Fibroblast of the conjunctiva (primary cell): ENCODE measurements at regions not wholly inside any gene's neighbourhood (a gene's known extent, or its start where the extent isn't known, plus 50 kb on each side); places are given as distances from the start of the nearest gene placed in this dataset.
"Not testable (repeated sequence)": the region's sequence is repeated elsewhere in the genome, so short reads cannot be mapped to it uniquely, and the experiment has no call there.

Experiments
- DNase-seq: peaks from one replicate; pipeline ENCODE4 v3.0.0-alpha.2; 2010; ENCODE audit warnings: low read depth

DNA sequence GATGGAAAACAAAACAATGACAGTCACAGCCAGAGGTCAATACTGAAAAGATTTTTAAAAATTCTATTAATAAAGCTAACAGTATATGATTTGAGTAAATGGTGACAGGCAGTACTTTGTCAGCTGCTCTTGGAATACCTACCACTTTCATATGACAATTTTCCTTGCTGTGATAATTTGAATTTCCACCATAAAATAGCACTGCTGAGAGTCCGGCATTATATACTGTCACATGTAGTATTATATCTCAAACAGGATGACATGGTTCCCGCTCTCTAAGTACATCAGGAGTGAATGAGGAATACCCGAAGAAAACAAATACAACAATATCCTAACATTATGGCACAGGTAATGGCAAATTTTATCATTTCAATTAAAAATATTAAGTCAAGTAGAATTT lies 146.8 kb upstream of the TMPRSS15 start:
- no peak for DNase-seq

DNA sequence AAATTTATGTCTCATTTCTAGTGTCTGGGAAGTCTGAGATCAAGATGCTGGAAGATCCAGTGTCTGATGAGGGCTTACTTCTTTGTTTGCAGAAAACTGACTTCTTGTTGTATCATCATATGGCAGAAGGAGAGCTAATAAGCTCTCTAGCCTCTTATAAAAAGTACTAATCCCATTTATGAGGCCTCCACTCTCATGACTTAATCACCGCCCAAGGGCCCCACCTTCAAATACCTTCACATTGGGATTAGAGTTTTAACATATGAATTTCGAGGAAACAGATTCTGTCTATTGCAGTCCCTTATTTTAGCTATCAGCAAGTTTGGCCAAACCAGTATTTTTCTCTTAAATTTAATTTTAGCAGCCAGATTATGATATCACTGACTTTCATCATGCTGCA lies 150.2 kb upstream of the TMPRSS15 start:
- no peak for DNase-seq

DNA sequence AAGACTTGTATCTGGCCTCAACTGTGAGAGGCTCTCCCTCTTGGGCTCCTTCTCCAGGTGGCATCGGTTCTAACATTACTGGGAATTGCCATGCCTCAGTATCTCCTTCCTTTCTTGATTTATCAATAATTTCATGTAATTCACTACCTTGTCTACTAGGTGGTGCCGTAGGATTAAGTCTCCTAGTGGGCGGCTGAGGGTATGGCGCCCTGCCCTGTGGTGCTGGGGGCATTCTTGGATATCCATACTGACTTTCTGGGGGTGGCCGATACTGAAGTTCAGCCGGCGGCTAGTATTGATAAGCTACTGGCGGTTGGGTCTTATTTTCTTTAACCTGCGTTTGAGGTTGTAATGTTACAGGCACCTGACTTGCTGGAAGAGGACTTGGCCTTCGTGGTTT lies 164.2 kb upstream of the TMPRSS15 start:
- not testable (repeated sequence) for DNase-seq

DNA sequence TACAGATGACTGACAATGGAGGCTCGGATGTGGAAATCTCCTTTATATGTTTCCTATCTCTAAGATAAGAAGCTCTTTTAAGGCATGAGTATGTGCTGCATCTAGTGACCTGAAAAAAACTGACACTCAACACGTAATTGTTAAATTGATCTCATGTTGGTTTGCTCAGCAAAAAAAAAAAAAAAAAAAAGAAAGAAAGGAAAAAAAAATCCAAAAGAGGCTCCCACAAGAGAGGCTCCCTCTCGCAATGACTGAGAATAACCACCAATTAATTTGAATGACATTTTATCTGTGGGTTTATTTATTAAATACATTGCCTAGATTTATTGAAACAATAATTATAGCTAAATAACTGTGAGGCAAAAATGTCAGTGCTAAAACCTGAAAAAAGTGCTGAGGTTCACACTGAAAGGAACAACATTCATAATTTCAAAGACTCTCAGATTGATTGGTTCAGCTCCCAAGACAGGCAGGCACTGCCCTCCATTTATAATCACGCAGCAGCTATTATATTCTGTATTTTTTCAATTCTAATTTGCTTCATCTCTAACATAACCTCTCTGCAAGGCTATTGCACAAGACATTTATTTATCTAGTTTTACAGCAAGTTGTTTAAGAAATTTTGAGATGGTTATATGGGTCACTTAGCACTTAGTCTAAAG lies 184.5 kb upstream of the TMPRSS15 start:
- no peak for DNase-seq

DNA sequence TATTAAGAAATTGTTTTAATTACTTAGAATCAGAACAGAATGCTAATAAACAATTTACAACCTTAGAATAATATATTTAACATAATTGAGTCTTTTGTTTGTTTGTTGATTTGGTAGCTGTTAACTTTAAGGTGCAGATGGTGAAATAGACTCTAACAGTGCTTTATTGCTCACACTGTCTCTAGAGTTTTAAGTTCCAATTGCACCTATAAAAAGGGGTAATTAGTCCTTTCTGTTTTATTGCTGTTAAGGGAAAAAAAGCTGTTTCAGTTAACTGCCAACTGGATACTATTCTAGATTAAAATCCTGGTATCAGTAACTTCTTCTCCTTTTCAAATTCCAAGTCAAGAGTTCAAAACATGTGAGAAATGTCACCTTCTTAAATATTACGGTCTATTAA lies 197.6 kb upstream of the TMPRSS15 start:
- no peak for DNase-seq

DNA sequence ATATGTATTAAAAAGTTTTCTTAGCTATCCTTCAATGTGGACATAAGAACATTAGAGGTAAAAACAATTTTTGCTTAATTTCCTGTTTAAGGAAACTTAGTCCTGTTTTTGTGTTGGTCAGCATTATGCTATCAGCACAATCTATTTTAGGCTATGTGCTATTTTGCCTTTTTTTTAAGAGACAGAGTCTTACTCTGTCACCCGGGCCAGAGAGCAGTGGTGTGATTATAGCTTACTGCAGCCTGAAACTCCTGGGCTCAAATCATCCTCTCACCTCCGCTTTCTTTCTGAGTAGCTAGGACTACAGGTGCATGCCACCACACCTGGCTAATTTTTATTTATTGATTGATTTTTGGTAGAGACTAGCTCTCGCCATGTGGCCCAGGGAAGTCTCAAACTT lies 199.1 kb upstream of the TMPRSS15 start:
- DNase-seq = no peak

DNA sequence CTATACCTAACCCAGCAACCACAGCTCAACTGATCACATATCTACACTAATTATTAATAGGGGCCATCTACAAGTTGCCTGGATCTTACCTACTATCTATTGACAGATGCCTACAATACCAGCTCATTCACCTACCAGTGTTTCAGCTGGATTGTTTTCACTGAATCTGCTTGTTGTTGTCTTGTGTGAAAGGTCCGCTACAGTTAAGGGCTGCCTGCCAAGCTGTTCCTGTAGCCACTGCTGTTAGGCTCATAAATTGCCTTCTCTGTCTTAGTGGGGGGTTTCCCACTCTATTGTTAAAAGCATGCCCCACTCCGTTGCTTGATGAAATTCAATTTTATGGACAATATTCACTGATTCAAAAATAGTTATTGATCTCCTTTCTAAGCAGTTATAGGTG lies 199.7 kb upstream of the TMPRSS15 start:
- DNase-seq = no peak

DNA sequence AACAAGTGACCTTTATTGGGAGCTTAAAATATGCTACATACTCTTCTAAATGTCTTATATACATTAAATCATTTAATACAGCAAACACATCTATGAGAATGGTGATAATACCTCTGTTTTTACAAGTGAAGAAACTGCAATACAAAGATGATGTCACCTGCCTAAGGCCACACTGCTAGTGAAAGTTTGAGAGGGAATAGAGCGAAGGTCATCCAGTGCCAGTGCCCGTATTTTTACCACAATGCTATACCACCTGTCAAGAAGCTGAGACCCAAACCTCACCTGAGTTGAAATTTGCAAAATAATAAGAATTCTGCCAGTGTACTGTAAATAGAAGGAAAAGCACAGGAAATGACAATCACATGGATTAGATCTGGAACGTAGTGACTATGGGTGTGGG lies 200.4 kb upstream of the TMPRSS15 start:
- DNase-seq = no peak

DNA sequence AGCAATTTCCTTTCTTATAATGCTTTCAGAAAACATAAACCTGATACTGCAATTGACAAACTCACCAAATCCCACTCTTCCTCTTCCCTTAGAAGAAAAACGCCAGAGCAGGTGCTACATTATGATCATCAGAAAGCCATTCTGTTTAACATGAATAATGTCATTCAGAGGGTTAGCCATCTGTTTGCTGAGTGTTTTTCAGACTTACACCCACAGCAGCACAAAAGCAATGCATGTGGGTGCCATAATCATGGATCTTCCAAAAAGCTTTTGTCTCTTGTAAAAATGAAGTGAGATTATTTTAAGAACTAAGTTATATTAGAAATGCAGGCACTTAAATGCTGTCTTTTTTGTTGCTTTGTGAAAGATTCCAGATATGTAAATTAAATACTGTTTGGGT lies 204.6 kb upstream of the TMPRSS15 start:
- no peak for DNase-seq

DNA sequence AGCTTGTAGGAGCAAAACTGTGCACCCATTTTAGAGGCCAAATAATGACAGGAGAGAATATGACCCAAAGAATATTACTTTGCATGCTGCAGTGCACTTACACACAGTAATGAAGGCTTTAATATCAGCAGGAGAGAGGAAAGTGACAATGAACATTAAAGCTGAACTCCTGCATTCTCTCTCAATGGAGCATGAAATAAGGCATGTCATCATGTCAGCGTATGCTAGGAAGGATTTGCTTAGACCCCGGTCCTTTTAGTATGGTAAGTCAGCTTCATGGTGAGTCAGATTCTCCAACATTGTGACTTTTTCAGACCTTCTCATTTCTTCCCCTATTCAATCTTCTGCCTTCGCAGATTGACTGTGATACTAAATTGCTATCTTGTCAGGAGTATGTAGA lies 210.7 kb upstream of the TMPRSS15 start:
- DNase-seq = no peak

DNA sequence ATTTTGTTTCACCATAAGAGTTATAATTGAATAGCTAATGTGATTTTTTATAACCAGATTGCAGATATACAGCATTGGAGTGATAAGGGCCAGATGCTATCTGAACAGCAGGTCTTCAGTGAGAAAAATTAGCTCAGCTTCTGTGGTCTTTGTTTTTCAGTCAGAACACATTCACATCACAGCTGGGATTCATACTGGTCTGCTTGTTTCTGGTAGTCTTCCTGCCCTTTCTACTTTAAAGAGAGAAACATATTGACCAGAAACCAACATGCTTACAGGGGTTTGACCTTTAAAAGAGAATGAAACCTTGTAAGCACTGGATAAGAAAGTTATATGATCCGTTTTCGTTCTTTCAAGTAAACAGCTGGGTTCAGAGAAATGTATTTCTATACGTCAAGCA lies 213.7 kb upstream of the TMPRSS15 start:
- no peak for DNase-seq

DNA sequence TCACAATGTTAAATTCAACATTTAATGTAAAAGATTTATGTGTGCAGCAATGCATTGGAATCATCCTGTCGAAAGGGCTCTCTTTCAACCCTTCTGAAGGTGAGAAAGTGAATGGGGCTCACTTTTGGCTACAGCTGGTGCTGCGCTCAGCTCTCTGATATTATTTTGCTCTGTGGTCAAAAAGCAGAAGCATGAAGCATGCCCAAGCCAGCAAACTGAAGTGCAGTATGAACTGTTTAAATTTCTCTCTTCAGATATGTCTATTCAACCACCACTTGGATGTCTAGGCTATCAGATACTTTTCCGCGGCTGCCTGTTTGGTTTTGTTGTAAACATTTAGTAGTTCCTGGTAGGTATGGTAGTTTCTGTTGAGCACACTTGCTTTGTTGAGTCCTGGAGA lies 216.9 kb upstream of the TMPRSS15 start:
- no peak for DNase-seq

DNA sequence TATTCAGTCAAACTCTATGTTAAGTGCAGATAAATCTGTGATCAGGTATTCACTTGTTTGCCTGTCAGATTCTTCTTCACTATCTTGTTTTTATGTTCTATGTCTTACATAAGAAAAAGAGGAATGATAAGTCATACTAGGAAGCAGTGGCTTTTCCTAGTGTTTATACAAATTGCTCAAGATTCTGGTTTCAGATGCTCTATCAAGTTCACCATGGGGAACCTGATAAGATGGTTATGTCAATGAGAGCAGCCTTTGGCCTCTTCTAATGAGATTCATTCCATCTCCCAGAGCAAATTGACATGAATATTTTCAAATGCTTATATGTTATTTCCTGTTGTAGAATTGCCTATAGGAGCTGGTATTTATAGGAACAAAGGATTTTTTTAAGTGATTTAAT lies 218.8 kb upstream of the TMPRSS15 start:
- no peak for DNase-seq

DNA sequence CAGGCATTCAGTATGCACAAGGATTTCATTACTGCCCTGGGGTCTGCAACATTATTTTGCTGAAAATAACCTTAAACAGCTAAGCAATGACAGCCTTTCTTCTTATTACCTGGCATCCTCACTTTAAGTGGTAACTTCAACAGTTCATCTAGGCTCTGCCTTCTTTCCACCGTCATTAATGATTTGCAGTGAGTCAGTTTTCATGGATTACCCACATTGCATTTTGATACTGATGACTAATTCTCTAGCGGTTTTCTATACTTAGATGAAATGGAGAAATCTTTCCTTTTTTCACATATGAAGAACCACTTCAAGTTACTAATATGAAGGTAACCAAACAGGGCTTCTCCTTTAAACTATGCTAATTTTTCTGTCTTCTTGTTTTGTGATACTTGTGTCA lies 226.9 kb upstream of the TMPRSS15 start:
- no peak for DNase-seq

DNA sequence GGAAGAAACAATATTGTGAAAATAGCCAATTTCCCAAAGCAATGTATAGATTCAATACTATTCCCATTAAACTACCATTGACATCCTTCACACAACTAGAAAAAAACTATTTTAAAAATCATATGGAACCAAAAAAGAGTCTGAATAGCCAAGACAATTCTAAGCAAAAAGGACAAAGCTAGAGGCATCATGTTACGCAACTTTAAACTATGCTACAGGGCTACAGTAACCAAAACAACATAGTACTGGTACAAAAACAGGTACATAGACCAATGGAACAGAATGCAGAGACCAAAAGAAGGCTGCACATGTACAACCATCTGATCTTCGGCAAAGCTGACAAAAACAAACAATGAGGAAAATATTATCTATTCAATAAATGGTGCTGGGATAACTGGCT lies 233.3 kb upstream of the TMPRSS15 start:
- no peak for DNase-seq

DNA sequence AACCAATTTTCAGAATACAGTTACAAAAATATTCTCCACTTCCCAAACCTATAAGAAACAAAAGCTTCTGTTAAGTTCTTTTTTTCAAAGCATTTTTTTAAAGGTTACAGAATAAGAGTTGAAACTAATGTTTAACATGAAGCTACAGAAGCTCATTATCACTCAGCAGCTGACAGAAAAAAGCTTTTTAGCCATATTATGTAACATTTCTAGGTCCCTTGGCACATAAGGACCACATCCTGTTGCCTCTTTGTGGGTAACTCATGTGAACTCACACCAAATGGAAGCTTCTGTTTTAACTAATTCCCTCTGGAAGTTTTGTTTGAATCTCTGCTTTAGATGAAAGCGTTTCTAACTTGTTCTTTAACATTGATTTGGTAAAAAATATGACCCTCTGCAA lies 242.5 kb upstream of the TMPRSS15 start:
- no peak for DNase-seq

DNA sequence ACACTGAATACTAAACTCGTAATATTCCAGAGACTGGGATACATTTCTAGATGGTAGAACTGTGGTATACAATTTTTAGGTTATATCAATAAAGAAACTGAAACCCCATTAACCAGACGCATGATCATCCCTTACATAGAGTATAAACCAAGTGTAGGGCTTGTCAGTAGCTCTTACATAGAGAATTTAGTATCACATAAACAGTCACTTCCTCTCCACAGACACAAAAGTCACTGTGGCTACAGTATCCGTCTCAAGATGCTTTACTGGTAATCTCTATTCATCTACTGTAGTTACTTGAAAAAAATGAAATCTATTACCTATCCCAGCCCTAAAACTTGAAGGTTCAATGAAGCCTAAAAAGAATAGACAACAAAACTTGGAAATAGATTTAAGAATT lies 252.3 kb upstream of the TMPRSS15 start:
- DNase-seq = no peak

DNA sequence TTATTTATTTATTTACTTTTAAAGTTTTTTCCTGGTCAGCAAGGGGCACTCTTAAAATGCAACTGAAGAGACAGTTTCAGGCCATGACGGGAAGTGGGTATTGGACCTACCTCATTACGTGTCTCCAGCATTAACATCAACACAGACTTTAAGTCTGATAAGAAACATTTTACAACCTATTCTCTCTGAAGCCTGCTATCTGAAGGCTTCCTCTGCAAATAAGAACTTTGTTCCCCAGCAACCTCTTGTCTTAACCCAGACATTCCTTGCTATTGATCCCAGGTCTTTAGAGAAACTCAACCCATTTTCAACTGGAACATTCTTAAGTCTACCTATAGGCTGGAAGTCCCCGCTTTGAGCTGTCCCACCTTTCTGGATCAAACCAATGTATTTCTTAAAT lies 258.3 kb upstream of the TMPRSS15 start:
- DNase-seq = no peak

DNA sequence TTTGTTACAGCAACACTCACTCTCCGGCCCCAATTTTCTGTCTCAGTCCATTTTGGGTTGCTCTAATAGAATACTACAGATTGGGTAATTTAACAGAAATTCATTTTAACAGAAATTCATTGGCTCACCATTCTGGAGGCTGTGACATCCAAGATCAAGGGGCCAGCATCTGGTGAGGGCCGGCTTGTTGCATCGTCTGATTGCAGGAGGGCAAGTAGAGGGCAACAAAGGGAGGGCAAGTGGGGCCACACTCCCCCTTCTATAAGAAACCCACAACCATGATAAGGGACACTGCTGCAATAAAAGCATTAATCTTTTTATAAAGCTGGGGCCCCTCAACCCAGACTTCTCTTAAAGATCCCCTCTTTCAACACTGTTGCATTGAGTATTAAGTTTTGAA lies 260.1 kb upstream of the TMPRSS15 start:
- no peak for DNase-seq

DNA sequence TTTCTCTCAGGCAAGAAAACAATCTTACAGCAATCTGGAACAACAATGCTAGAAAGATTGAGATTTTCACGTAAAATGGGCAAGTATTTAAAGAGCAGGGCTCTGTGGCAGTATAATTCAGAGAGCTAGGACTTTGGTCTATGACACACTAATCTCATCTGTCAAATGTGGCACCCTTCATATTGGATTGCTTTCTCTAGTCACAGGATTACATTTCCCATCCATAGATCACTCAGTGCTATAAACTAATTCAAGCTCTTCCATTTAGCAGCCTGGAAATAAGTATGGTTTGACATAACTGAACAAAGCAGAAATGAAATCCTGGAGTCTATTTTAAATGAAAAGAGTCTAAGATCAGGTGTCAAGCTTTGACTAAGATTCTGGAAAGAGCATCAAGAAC lies 263.1 kb upstream of the TMPRSS15 start:
- DNase-seq = no peak

DNA sequence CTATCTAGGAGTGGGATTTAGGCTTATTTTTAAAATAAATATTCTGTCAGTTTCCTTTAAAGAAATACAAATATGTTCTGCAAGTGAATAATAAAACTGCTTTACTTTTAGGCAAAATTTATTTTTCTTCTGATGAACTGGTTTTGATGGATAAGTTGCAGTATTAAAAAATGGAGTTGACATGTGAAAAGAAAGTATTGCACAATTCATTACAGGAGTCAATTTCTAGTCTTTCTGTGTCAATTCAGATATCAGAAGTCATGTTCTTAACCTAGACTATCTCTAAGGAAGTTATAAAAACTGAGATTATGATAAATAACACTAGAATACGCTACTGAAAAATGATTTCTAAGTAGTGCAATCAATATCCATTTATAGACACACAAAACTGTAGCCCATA lies 270.2 kb upstream of the TMPRSS15 start:
- no peak for DNase-seq

DNA sequence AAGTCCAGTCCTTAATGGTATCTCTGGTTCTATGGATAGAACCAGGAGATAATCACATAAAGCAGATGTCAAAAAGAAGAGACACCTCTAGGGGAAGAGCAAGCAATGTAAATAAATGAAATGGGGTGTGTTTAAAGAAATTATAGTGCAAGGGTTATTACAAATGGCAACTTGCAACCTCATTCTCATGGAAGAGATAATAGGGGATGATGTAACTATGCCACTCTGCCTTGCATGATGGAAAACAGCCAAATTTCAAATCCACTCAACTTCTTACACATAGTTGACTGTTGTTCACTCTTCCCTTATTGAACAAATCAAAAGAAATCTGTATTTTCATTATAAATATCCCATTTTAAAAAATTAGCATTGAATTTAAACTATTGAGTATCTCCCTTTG lies 274.0 kb upstream of the TMPRSS15 start:
- DNase-seq = no peak

DNA sequence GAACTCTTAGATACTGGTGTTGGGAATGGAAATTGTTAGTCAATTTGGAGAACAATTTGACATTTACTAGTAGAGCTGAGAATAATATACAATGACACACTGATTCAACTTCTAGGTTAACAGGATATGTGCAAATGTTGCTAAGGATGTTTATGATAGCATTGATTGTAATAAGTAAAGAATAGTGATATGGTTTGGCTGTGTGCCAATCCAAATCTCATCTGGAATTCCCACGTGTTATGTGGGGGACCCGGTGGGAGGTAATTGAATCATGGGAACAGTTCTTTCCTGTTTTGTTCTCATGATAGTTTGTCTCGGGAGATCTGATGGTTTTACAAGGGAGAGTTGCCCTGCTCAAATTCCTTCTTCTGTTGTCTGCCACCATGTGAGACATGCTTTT lies 302.4 kb upstream of the TMPRSS15 start:
- no peak for DNase-seq

DNA sequence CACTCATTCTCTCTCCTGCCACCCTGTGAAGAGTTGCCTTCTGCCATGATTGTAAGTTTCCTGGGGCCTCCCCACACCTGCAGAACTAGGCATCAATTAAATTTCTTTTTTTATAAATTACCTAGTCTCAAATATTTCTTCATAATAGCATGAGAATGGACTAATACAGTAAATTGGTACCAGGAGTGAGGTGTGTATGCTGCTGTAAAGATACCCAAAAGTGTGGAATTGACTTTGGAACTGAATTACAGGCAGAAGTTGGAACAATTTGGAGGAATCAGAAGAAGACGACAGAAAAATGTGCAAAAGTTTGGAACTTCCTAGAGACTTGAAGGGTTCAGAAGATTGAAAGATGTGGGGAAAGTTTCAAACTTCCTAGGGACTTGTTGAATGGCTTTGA lies 308.1 kb upstream of the TMPRSS15 start:
- no peak for DNase-seq

DNA sequence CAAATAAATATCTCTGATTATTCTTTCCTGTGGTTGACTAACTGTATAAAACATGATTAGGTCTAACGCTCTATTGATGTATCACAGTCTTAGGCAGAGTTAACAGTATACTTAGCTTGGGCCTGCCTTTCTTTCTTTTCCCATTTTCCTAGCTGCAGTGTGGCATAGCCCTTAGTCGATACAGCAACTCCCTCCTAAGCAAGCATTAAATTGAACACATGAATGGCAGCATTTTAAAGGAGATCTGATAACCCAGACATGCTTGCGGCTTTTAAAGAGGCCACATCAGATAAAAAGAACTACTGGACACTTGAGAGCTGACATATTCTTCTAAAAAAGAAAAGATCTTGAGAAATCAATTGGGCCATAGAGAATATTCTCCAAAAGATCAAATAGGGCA lies 312.0 kb upstream of the TMPRSS15 start:
- no peak for DNase-seq
